HG03460 (cell line): ENCODE measurements at regions not wholly inside any gene's neighbourhood (a gene's known extent, or its start where the extent isn't known, plus 50 kb on each side); places are given as distances from the start of the nearest gene placed in this dataset.
"Not testable (repeated sequence)": the region's sequence is repeated elsewhere in the genome, so short reads cannot be mapped to it uniquely, and the experiment has no call there.

Experiments
- ATAC-seq: cut with Tn5 transposase; IDR thresholded peaks from one replicate; pipeline ENCODE4 v1.9.1; 2021; ENCODE audit not compliant: unreplicated experiment

DNA sequence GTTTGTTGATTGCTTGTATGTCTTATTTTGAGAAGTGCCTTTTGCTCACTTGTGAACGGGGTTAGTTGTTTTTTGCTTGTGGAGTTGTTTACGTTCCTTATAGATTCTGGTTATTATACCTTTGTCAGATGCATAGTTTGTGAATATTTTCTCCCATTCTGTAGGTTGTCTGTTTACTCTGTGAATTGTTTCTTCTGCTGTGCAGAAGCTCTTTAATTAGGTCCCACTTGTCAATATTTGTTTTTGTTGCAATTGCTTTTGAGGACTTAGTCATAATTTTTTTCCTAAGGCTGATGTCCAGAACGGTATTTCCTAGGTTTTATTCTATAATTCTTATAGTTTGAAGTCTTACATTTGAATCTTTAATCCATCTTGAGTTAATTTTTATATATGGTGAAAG is 285.3 kb upstream of the GADL1 start:
- ATAC-seq = no peak

DNA sequence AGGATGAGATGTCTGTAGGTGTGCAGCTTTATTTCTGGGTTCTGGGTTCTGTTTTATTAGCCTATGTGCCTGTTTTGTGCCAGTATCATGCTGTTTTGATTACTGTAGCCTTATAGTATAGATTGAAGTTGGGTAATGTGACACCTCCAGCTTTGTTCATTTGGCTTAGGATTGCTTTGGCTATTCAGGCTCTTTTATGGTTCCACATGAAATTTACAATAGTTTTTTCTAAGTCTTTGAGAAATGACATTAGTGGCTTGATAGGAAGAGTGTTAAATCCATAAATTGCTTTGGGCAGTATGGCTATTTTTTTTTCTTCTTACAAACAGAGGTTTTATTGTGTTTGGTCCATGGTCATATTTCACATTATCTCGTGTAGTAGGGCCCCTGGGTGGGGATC is 285.8 kb upstream of the GADL1 start:
- no peak for ATAC-seq

GRCh38 chr3:31181661-31182060 is 287.2 kb upstream of the GADL1 start:
- ATAC-seq = no peak

- ATAC-seq = no peak
Observed at GRCh38 chr3:31182661-31183060, 288.2 kb upstream of the GADL1 start.

DNA sequence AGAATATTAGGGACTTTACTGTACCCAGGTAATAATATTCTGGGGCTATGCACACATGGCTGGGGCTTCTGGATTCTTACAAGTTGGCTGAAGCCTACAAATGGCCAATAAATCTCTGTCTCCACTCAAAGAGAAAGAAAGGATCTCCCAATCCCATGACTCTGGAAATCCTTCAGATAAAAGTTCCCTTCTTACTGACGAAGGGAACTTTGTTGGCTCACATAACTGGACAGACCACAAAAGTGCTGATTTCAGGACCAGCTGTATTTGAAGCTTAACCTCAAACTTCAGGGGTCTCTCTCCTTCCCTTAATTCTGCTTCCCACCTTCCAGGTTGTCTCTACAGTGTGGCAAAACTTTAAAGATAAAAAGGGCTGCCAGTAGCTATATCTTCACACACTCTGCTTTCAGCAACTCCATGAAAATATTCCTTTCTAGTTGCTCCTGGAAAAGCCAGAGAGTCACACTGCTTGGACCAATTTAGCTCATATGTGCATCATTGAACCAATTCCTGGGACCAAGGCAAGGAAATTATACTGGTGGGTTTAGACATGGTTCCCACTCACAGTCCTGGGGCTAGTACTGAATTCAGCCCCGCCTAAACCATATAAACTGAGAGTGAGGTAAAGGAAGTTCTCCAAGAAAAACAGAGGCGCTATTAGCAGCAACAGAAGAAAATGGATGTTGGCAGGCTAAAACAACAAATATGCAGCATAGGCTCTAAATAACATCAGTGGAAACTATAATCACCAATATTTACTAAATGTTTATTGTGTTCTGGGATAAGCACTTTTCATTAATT is 290.0 kb upstream of the GADL1 start:
- ATAC-seq = no peak

GRCh38 chr3:31185062-31185357 is 290.5 kb upstream of the GADL1 start:
- ATAC-seq = no peak

- no peak for ATAC-seq
Observed at GRCh38 chr3:31186041-31186440, 291.6 kb upstream of the GADL1 start.

- no peak for ATAC-seq
Observed at GRCh38 chr3:31187380-31187779, 292.9 kb upstream of the GADL1 start.

GRCh38 chr3:31188112-31188511 is 293.7 kb upstream of the GADL1 start:
- no peak for ATAC-seq

DNA sequence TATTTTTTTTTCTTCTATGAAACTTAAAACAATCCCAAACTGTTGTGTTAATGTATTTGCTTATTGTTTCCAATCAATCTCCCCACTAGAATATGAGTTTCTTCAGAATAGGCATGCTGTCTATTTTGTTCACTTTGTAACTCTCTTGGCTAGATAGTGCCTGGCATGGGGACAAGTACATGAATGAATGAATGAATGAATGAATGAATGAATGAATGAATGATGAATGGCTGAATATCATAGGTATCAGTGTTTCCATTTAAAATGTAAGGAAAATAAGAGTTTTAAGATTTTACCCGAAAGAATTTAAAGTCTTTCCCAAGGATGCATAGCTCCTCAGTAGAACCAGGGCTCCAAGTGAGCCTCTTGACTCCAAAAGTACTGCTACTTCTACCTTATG is 294.9 kb upstream of the GADL1 start:
- no peak for ATAC-seq

DNA sequence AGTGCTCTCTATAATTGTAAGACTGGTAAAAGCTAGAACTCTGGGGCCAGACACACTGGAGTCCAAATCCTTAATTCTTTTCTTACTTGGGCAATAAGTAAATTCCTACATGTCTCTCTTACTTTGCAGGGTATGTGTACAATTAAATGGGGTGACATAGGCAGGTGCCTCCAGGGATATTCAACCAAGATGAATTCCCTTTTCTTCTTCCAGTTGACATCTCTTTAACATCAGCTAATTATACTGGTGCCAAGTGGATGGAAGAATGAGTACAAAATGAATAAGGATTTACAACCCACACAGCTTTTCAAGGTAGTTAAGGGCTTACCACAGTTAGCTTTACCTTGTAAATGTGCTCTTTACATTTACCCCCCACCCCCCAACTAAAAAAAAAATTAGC is 295.5 kb upstream of the GADL1 start:
- ATAC-seq = no peak

DNA sequence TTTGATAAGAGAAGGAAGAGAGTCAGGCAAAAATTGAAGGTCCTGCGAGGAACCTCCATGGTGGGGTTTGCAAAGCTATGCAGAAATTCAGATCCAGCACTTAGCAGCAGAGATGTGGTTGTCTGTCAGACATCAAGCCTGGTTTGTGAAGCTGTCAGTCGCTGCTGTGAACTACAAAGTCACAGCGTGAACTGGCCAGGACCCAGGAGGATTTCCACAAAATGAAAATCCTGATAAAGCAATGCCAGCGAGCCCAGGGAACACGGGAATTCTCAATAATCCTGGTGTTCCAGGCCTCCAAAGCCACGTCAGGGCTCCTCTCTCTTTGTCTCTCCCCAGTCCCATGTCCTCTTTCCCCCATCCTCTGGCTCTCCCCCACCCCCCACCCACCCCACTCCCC is 296.9 kb upstream of the GADL1 start:
- ATAC-seq = no peak

GRCh38 chr3:31193429-31193828 is 299.0 kb upstream of the GADL1 start:
- no peak for ATAC-seq

GRCh38 chr3:31193871-31194270 is 299.4 kb upstream of the GADL1 start:
- ATAC-seq = no peak

- ATAC-seq = no peak
Observed at GRCh38 chr3:31196261-31196660, 301.8 kb upstream of the GADL1 start.

DNA sequence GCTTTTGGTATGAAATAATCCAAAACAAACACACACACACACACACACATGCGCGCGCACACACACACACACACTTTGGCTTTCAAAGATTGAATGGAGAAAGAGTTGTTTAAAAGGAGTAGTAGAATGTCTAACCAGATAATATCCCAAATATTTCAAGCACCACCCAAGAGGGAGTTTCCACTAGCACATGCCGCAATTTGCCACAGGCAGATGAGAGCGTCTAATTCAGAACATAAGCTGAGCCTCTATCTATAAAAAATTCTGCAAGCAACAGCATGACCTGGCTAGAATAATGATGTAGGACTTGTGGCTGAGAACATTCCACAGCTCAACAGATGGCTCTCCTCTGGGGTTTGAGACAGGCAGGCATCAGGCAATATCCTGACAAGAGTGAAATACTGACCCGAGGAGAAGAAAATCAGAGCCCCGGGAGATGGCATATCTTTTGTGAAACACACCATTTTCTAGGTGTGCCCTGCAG is 302.5 kb upstream of the GADL1 start:
- no peak for ATAC-seq

- no peak for ATAC-seq
Observed at GRCh38 chr3:31197941-31198340, 303.5 kb upstream of the GADL1 start.

- no peak for ATAC-seq
Observed at GRCh38 chr3:31198890-31199289, 304.4 kb upstream of the GADL1 start.

DNA sequence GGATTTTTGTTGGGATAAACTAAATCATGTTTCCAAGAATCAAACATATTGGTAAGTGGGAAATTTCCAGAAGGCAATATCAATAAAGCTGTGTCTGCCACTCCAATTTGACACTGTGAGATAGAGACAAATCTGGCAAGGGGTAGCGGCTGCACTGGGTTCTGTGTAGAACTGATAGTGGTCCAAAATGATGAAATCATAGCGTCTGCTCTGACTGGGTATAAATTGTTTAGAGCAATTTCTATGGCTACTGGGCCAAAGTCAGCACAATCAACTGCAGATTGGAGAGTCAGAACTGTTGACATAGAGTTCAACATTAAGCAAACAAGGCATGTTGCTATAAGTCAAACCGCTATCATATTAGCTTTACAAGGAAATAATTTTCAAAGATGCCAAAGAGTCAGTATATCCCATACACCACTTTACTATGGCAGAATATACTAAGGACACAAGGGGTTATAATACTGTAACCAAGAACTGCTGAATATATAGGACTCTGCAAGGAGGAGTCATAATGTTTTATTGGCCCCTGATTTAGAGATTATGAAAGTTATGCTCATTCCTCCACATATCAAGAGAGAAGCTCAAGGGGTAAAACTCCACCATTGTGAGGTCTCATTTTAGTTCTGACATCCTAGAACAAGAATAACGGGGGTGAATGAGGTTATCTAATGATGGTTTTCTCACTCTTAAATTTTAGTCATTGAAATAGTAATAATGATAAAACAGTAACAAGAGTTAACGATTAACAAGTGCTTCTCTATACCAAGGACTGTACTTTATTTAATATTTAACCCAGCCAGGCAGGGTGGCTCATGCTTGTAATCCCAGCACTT is 309.7 kb upstream of the GADL1 start:
- ATAC-seq = no peak

GRCh38 chr3:31204796-31205056 is 310.3 kb upstream of the GADL1 start:
- not testable (repeated sequence) for ATAC-seq

GRCh38 chr3:31210068-31210645 is 315.7 kb upstream of the GADL1 start:
- ATAC-seq = no peak

DNA sequence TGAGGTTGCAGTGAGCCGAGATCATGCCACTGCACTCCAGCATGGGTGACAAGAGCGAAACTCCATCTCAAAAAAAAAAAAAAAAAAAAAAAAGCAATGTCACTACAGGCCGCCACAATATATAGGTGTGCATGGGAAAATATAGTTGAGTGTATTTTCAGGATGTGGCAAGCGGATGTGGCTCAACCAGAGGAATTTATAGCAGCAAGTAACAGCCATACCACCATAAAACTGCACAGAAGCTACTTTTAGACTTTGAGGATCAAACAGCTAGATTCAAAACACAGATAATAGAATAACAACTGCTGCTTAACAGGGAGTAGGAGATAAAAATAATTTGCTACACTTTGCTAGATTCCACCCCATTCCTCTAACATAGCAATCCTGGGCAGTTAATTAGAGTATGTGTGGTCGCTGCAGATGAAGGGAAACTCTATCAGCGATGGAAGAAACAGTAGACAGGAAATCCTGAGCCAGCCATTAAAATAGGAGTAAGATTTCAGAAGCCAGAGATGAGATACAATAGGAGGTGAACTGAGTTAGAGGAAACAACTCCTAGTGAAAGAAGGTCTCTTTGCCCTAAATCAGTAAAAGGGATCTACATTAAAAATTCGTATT is 318.7 kb upstream of the STT3B start:
- ATAC-seq = peak; percentile 81
